K562 (cell line): ENCODE measurements at regions not wholly inside any gene's neighbourhood (a gene's known extent, or its start where the extent isn't known, plus 50 kb on each side); places are given as distances from the start of the nearest gene placed in this dataset.

Source experiments
- ATAC-seq: fragments of 200-7000 bp; cut with Tn5 transposase; 3 replicates; pipeline ENCODE4 v1.9.1; 2020; ENCODE audit warnings: moderate library complexity
- BruUV-seq: library from RNA; stranded (reverse); fragments of 400-500 nt; replicated peaks from 2 replicates; lab custom pipeline; 2021; lab: Mats Ljungman, UMichigan
- CTCF ChIA-PET: fragments of 300-600 bp; formaldehyde crosslinking; extraction: SDS; loops from one replicate; lab custom pipeline; 2021; ENCODE audit warnings: low intra/inter-chr PET ratio; lab: Yijun Ruan, JAX
- POLR2A ChIA-PET: fragments of 300-600, 350-650 bp; sonication (Branson Sonifier 250); formaldehyde crosslinking; extraction: SDS; loops from one replicate; lab custom pipeline; 2021; ENCODE audit warnings: antibody characterized with exemption, inconsistent platforms; lab: Yijun Ruan, JAX
- DNase-seq, 4 experiments: peaks; one replicate each; pipeline versions ENCODE4 v3.0.0 to v3.0.0-alpha.2; 2011 to 2018; ENCODE audit warnings: low spot score in 3 of 4, mixed read lengths in 3 of 4; ENCODE audit errors: extremely low read depth in 1 of 4
- FAIRE-seq: peaks from 2 replicates; lab custom pipeline; 2011; peaks lifted over from hg19 to GRCh38; lab: Jason Lieb, UNC
- H2AFZ ChIP-seq: 2 replicates; pipeline ENCODE4 v1.6.0; 2011; ENCODE audit warnings: low read depth, low read length, control low read depth, inconsistent platforms
- H3K27ac ChIP-seq: fragments of 200-600 bp; 3 replicates; pipeline ENCODE4 v1.8.0; 2011; ENCODE audit warnings: low read depth, mild to moderate bottlenecking, control low read depth, inconsistent platforms, low read length, moderate library complexity, mixed read lengths; ENCODE audit errors: extremely low read depth
- H3K27me3 ChIP-seq, 2 experiments: fragments of 300-600 bp in 1 of 2; 2 replicates in 1 of 2; 3 replicates in 1 of 2; pipeline versions ENCODE4 v1.6.0 to v1.8.0; 2011; ENCODE audit warnings: inconsistent platforms in 2 of 2, low read length in 2 of 2, mild to moderate bottlenecking in 1 of 2, mixed read lengths in 1 of 2, moderate library complexity in 1 of 2; ENCODE audit not compliant: control insufficient read depth in 2 of 2, insufficient read depth in 2 of 2
- H3K36me3 ChIP-seq: fragments of 300-600 bp; 3 replicates; pipeline ENCODE4 v1.8.0; 2011; ENCODE audit warnings: mild to moderate bottlenecking, low read length, inconsistent platforms; ENCODE audit not compliant: control insufficient read depth, insufficient read depth
- H3K4me1 ChIP-seq, 2 experiments: fragments of 200-600 bp in 1 of 2; replicated peaks in 1 of 2; 2 replicates in 1 of 2; 3 replicates in 1 of 2; pipeline versions ENCODE4 v1.5.1 to v1.8.0; 2011; ENCODE audit warnings: inconsistent platforms in 2 of 2, low read length in 2 of 2, mild to moderate bottlenecking in 1 of 2, mixed read lengths in 1 of 2, moderate library complexity in 1 of 2; ENCODE audit not compliant: control insufficient read depth in 2 of 2, insufficient read depth in 2 of 2
- H3K4me2 ChIP-seq: 2 replicates; pipeline ENCODE4 v1.6.1; 2011; ENCODE audit warnings: low read length, control low read depth, inconsistent platforms, mixed read lengths; ENCODE audit not compliant: insufficient read depth
- H3K4me3 ChIP-seq: fragments of 200-600 bp; sonication (generic), shearing (Covaris generic); 2 replicates; pipeline ENCODE4 v1.5.1; 2016; ENCODE audit warnings: control low read depth, inconsistent platforms
- H3K79me2 ChIP-seq: fragments of 200-600 bp; 3 replicates; pipeline ENCODE4 v1.8.0; 2011; ENCODE audit warnings: low read length, inconsistent platforms; ENCODE audit not compliant: control insufficient read depth, insufficient read depth
- H3K9ac ChIP-seq, 2 experiments: 2 replicates each; pipeline versions ENCODE4 v1.6.0 to v1.6.1; 2011; ENCODE audit warnings: low read depth in 2 of 2, low read length in 2 of 2, control low read depth in 1 of 2, inconsistent platforms in 1 of 2, mild to moderate bottlenecking in 1 of 2, mixed read lengths in 1 of 2; ENCODE audit not compliant: insufficient read depth in 1 of 2
- H3K9me1 ChIP-seq: one replicate; pipeline ENCODE4 v1.6.0; 2011; ENCODE audit warnings: inconsistent platforms, mild to moderate bottlenecking, low read length, moderate library complexity; ENCODE audit not compliant: control insufficient read depth, insufficient read depth
- H3K9me3 ChIP-seq: replicated peaks from 2 replicates; pipeline ENCODE4 v1.5.1; 2011; ENCODE audit warnings: low read depth, low read length, inconsistent platforms; ENCODE audit not compliant: control insufficient read depth, insufficient read depth
- H4K20me1 ChIP-seq: replicated peaks from 2 replicates; pipeline ENCODE4 v1.6.1; 2011; ENCODE audit warnings: low read length, inconsistent platforms, mixed read lengths; ENCODE audit not compliant: control insufficient read depth, insufficient read depth
- HOXB6 ChIP-seq: fragments of 250-450 bp; sonication (Bioruptor Pico); IDR thresholded peaks from 2 replicates; pipeline ENCODE4 v1.5.1; 2022; ENCODE audit warnings: mild to moderate bottlenecking, borderline replicate concordance
- WGBS: fragments of 100-300 bp; shearing (Covaris generic); methylation state at CpG from one replicate; pipeline ENCODE4 v1.1.6; 2016; ENCODE audit warnings: low coverage, mixed read lengths; ENCODE audit not compliant: insufficient coverage; ENCODE audit errors: missing lambda C conversion rate; 5-methylcytosine and 5-hydroxymethylcytosine counted together
- in situ Hi-C: fragments of 300-500 bp; cut with MboI; formaldehyde crosslinking; loops from 4 replicates; pipeline ENCODE4 v1.15.0; 2018; ENCODE audit warnings: inconsistent platforms, mixed read lengths
- intact Hi-C: fragments of 100-400 bp; cut with micrococcal nuclease; formaldehyde crosslinking; loops from 2 replicates; pipeline ENCODE4 v1.14.2; 2022
- TF ChIP-seq, protein P1 (sequence below): sonication (generic); formaldehyde crosslinking; IDR thresholded peaks from 2 replicates; pipeline ENCODE4 v1.8.0; 2022; ENCODE audit warnings: mild to moderate bottlenecking, missing genetic modification reagents
- TF ChIP-seq, protein P2 (sequence below): fragments of 150-350 bp; conservative IDR thresholded peaks from 2 replicates; pipeline ENCODE4 v1.6.1; 2014; ENCODE audit warnings: low read length

DNA sequence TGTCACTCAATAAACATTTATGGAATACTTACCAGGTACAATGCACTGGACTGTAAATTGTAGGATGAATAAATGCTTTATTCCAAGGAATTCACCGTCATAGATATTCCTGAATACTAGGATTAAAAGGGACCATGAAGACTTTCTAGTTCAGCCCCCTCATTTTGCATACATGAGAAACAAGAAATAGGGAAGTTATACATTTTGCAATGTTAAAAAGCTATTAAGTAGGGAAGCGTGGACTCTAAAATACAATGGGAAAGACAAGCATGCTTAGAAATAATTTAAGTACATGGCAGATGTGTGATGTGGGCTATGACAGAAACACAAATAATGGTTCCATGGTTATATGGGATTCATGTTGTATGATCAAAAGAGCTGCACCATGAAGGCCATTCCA is 89.4 kb upstream of the SYT10 start:
- Histone ChIP-seq H3K9me3 (no peaks in the 10 kb centered on the region), H3K4me2 (no peak overlapping the region), H3K79me2 (no peaks in the 10 kb centered on the region), H3K36me3 (no peaks in the 10 kb centered on the region), H3K4me3 (no peak overlapping the region), H3K27me3 (no peaks in the 10 kb centered on the region), H3K9ac (no peak overlapping the region), H3K27ac (no peak overlapping the region), H3K9me1 (no peaks in the 10 kb centered on the region), H4K20me1 (no peaks in the 10 kb centered on the region), H3K4me1 (no peaks in the 10 kb centered on the region), H2AFZ (no peak overlapping the region)
- FAIRE-seq = no peak
- 59% methylated on average over 2 of the region's 2 CpGs for WGBS
- CTCF ChIA-PET = no interaction called here
- BruUV-seq = no TSS peak
- intact Hi-C loops (no loop called here), in situ Hi-C loops (no loop called here)
- DNase-seq = no peak
- no peak for TF ChIP-seq HOXB6 (CRISPR knock-in tag)
- TF ChIP-seq, protein P1, sequence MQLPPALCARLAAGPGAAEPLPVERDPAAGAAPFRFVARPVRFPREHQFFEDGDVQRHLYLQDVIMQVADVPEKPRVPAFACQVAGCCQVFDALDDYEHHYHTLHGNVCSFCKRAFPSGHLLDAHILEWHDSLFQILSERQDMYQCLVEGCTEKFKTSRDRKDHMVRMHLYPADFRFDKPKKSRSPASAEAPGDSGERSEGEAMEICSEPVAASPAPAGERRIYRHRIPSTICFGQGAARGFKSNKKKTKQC (CRISPR knock-in tag) = no peak
- TF ChIP-seq, protein P2, sequence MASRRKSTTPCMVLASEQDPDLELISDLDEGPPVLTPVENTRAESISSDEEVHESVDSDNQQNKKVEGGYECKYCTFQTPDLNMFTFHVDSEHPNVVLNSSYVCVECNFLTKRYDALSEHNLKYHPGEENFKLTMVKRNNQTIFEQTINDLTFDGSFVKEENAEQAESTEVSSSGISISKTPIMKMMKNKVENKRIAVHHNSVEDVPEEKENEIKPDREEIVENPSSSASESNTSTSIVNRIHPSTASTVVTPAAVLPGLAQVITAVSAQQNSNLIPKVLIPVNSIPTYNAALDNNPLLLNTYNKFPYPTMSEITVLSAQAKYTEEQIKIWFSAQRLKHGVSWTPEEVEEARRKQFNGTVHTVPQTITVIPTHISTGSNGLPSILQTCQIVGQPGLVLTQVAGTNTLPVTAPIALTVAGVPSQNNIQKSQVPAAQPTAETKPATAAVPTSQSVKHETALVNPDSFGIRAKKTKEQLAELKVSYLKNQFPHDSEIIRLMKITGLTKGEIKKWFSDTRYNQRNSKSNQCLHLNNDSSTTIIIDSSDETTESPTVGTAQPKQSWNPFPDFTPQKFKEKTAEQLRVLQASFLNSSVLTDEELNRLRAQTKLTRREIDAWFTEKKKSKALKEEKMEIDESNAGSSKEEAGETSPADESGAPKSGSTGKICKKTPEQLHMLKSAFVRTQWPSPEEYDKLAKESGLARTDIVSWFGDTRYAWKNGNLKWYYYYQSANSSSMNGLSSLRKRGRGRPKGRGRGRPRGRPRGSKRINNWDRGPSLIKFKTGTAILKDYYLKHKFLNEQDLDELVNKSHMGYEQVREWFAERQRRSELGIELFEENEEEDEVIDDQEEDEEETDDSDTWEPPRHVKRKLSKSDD = no peak
- ATAC-seq = no peak
- POLR2A ChIA-PET = no interaction called here
